Fibroblast of mammary gland (primary cell): ENCODE measurements at regions not wholly inside any gene's neighbourhood (a gene's known extent, or its start where the extent isn't known, plus 50 kb on each side); places are given as distances from the start of the nearest gene placed in this dataset.
A peak's percentile ranks its signal among the peaks of the same experiment; 100 is the strongest.

Source experiments
- DNase-seq: peaks from one replicate; pipeline ENCODE4 v3.0.0-alpha.2; 2010; ENCODE audit warnings: low read depth
- H3K4me3 ChIP-seq: 2 replicates; pipeline ENCODE4 v1.5.1; 2011; ENCODE audit warnings: low read depth, mild to moderate bottlenecking, low read length, moderate library complexity; ENCODE audit not compliant: control insufficient read depth
- CTCF ChIP-seq: conservative IDR thresholded peaks from 2 replicates; pipeline ENCODE4 v1.5.1; 2011; ENCODE audit warnings: low read depth, low read length, inconsistent platforms; ENCODE audit not compliant: control insufficient read depth, insufficient read depth

- TF ChIP-seq CTCF = no peak
- no peak overlapping the region for H3K4me3 ChIP-seq
- no peak for DNase-seq
Observed at GRCh38 chr22:23388517-23388890, 191.6 kb downstream of the IGLL1 start.

GRCh38 chr22:23387827-23388516 is 192.1 kb downstream of the IGLL1 start:
- no peak overlapping the region for H3K4me3 ChIP-seq
- no peak for TF ChIP-seq CTCF
- no peak for DNase-seq

DNA sequence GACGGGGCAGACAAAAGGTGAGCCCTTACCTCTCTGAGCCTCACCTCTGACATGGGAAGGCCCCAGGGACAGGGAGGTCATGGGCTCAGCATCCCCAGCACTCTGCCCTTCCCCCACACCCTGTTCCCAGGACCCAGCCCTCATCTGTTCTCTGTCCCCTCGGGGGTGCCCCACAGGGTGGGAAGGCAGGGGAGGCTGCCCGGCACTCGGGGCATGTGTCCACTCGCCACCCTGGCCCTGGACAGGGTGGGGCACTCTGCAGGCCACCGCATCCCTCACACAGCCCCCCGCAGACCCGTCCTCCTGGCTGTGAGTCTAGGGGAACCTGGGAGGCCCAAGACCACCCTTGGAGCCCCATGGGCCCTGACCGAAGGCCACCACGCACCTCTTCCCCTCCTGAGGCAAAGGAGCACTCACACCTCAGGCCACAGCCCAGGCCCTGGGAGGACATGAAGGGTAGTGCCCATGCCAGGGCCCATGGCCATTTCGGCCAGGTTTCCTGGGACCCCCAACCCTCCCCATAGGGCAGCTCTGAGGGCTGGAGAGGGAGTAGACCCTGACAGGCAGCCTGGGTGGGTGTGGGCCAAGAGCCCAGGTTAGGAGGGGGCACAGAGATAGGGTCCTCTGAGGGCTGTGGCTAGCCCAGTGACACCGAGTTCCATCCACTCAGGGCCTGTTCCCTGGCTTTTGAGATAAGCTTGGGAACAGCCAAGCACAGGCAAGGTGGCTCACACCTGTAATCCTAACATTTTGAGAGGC is 193.1 kb downstream of the IGLL1 start:
- DNase-seq = no peak
- no peak for TF ChIP-seq CTCF
- H3K4me3 ChIP-seq = no peak overlapping the region

- peak; percentile 66 for DNase-seq
- no peak overlapping the region for H3K4me3 ChIP-seq
- TF ChIP-seq CTCF = peak; percentile 89
Observed at GRCh38 chr22:23385678-23386631, 194.1 kb downstream of the IGLL1 start.

GRCh38 chr22:23384923-23385677 is 195.0 kb downstream of the IGLL1 start:
- no peak for DNase-seq
- TF ChIP-seq CTCF = no peak
- no peak overlapping the region for H3K4me3 ChIP-seq

GRCh38 chr22:23384431-23384830 is 195.7 kb downstream of the IGLL1 start:
- H3K4me3 ChIP-seq = no peak overlapping the region
- TF ChIP-seq CTCF = no peak
- no peak for DNase-seq
